ENCODE measurements at regions not wholly inside any gene's neighbourhood (a gene's known extent, or its start where the extent isn't known, plus 50 kb on each side); places are given as distances from the start of the nearest gene placed in this dataset.

DNA sequence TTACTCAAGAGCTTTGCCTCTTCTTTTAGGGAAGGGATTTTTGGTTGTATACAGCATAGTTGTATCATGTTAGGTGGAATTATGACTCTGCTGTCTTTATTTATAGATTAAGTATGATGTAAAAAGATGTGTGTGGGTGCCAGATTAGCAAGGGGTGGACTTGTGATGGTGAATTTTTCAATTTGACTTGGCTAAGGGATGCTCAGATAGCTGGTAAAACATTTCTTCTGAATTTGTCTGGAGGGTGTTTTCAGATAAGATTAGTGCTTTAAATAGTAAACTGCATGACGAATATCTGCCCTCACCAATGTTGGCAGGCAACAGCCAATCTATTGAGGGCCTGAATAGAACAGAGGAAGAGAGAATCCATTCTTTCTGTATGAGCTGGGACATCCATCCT lies 173.3 kb upstream of the TNFAIP3 start:
- no peaks in the 10 kb centered on the region for H3K9me3 ChIP-seq (ENCODE audit: control insufficient read depth, insufficient read depth, low read length)
- no peak overlapping the region for H2AK9ac ChIP-seq (replicated peaks; ENCODE audit: low read depth, low read length, poor library complexity)
- H4K5ac ChIP-seq (ENCODE audit: low read depth, low read length), result no peak overlapping the region
- H3K4me1 ChIP-seq (ENCODE audit: control insufficient read depth, insufficient read depth, low read length), result peaks cover 5% of the 10 kb centered on the region
- H3K18ac ChIP-seq (ENCODE audit: low read depth, low read length), result no peak overlapping the region
- BruUV-seq (replicated peaks), result no TSS peak
- H2AFZ ChIP-seq (replicated peaks; ENCODE audit: low read length, poor library complexity), result no peak overlapping the region
- H2BK5ac ChIP-seq (ENCODE audit: low read depth, low read length, poor library complexity, severe bottlenecking), result no peak overlapping the region
- no peak overlapping the region for H3K4ac ChIP-seq (ENCODE audit: low read depth, low read length)
- H4K91ac ChIP-seq (ENCODE audit: insufficient read depth, low read depth, low read length), result no peak overlapping the region
- H3K27ac ChIP-seq (ENCODE audit: insufficient read depth, low read length), result no peak overlapping the region
- H2AK5ac ChIP-seq (ENCODE audit: low read depth, low read length), result no peak overlapping the region
- no peak overlapping the region for H4K8ac ChIP-seq (ENCODE audit: low read depth in 2 of 2, low read length in 2 of 2)
- POLR2A ChIA-PET (ENCODE audit: unreplicated experiment), result no interaction called here
- DNase-seq, result no peak
- H3K23ac ChIP-seq (ENCODE audit: low read depth, low read length), result no peak overlapping the region
- no peaks in the 10 kb centered on the region; the same call in 1 of the 2 replicates for H3K27me3 ChIP-seq (ENCODE audit: control insufficient read depth, insufficient read depth, low read length)
- H3K4me3 ChIP-seq (ENCODE audit: insufficient read depth, low read depth, low read length), result no peak overlapping the region
- intact Hi-C loops (cut with micrococcal nuclease) (no loop called here), in situ Hi-C loops (cut with MboI; ENCODE audit: low sequenced_read_pairs) (no loop called here), dilution Hi-C loops (cut with HindIII; ENCODE audit: low sequenced_read_pairs, unreplicated experiment) (no loop called here)
- H3K36me3 ChIP-seq (ENCODE audit: control insufficient read depth, insufficient read depth, low read length), result no peaks in the 10 kb centered on the region
- CTCF ChIA-PET, result no interaction called here
- ATAC-seq (ENCODE audit: low read depth), result no peak
- H3K9ac ChIP-seq (ENCODE audit: low read depth, low read length), result no peak overlapping the region
- no peak for TF ChIP-seq MAFK (IDR thresholded peaks at IDR 0.05; ENCODE audit: low read depth, low read length)
- TF ChIP-seq MAZ (IDR thresholded peaks at IDR 0.05; ENCODE audit: borderline replicate concordance, low read depth, low read length), result no peak
- TF ChIP-seq RCOR1 (IDR thresholded peaks at IDR 0.05; ENCODE audit: insufficient replicate concordance, low read length), result no peak
- TF ChIP-seq, protein P1, sequence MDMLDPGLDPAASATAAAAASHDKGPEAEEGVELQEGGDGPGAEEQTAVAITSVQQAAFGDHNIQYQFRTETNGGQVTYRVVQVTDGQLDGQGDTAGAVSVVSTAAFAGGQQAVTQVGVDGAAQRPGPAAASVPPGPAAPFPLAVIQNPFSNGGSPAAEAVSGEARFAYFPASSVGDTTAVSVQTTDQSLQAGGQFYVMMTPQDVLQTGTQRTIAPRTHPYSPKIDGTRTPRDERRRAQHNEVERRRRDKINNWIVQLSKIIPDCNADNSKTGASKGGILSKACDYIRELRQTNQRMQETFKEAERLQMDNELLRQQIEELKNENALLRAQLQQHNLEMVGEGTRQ (IDR thresholded peaks at IDR 0.05; ENCODE audit: low read depth, low read length), result no peak
- no peak for TF ChIP-seq RAD21 (IDR thresholded peaks at IDR 0.05; ENCODE audit: low read length)
- TF ChIP-seq BHLHE40 (IDR thresholded peaks at IDR 0.05; ENCODE audit: low read depth, low read length), result no peak
- TF ChIP-seq, protein P2, sequence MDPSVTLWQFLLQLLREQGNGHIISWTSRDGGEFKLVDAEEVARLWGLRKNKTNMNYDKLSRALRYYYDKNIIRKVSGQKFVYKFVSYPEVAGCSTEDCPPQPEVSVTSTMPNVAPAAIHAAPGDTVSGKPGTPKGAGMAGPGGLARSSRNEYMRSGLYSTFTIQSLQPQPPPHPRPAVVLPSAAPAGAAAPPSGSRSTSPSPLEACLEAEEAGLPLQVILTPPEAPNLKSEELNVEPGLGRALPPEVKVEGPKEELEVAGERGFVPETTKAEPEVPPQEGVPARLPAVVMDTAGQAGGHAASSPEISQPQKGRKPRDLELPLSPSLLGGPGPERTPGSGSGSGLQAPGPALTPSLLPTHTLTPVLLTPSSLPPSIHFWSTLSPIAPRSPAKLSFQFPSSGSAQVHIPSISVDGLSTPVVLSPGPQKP (IDR thresholded peaks at IDR 0.05; ENCODE audit: borderline replicate concordance, low read depth, low read length), result no peak
- TF ChIP-seq CHD1 (IDR thresholded peaks at IDR 0.05; ENCODE audit: low read depth, low read length), result no peak
- TF ChIP-seq RFX5 (IDR thresholded peaks at IDR 0.05; ENCODE audit: low read depth, low read length), result no peak
- H3K56ac ChIP-seq (ENCODE audit: extremely low read depth, insufficient read depth, low read length), result no peak overlapping the region
- no CpG with 5 or more reads among the region's 1 CpG for WGBS, 2 experiments (ENCODE audit: extremely low coverage in 2 of 2, insufficient read length in 1 of 2)
- no peak overlapping the region for H2BK15ac ChIP-seq (ENCODE audit: low read depth, low read length)
- no peaks in the 10 kb centered on the region for H3K79me1 ChIP-seq (ENCODE audit: low read depth in 1 of 2, low read length in 2 of 2)
- no peaks in the 10 kb centered on the region for H4K20me1 ChIP-seq (ENCODE audit: insufficient read depth, low read length)
- peaks cover 11% of the 10 kb centered on the region for H3K9me1 ChIP-seq (ENCODE audit: insufficient read depth, low read length)
- H3K4me2 ChIP-seq (ENCODE audit: low read depth, low read length), result no peak overlapping the region
- no peak overlapping the region for H2BK20ac ChIP-seq (ENCODE audit: low read depth, low read length)
- H3K14ac ChIP-seq (replicated peaks; ENCODE audit: low read depth, low read length), result no peak overlapping the region
- no peak overlapping the region for H2BK120ac ChIP-seq (ENCODE audit: low read depth, low read length)
